OCI-LY7 (cell line): ENCODE measurements at regions not wholly inside any gene's neighbourhood (a gene's known extent, or its start where the extent isn't known, plus 50 kb on each side); places are given as distances from the start of the nearest gene placed in this dataset.

ENCODE experiments used
- EZH2phosphoT487 ChIP-seq: fragments of 200-600 bp; sonication (generic); IDR thresholded peaks from 2 replicates; pipeline ENCODE4 v1.6.1; 2018; ENCODE audit warnings: low read depth, borderline replicate concordance, mild to moderate bottlenecking, mixed run types, antibody characterized with exemption, low read length, moderate library complexity, mixed read lengths
- TF ChIP-seq, protein P1 (sequence below): fragments of 200-600 bp; sonication (generic); conservative IDR thresholded peaks from 2 replicates; pipeline ENCODE4 v1.5.1; 2014; ENCODE audit warnings: mild to moderate bottlenecking, antibody characterized with exemption, low read length, moderate library complexity, mixed read lengths

DNA sequence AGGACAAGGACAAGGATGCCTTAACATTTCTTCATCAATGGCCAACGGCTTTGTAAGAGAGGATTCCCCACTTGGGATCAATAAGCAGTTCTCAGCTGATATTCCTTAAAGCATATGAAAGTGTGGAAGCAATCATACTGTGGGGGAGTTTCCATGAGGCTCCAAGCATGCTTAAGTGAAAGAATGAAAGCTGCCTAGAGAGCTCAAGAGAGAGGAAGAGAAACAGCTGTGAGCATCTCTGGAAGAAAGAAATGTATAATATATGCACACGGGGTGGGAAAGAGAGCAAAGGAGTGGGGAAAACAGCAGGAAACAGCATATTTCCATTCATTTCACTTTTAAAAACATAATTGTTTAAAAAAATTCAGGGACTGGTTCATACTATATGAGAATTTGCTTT, 94.7 kb upstream of the WARS2 start:
- TF ChIP-seq, protein P1, sequence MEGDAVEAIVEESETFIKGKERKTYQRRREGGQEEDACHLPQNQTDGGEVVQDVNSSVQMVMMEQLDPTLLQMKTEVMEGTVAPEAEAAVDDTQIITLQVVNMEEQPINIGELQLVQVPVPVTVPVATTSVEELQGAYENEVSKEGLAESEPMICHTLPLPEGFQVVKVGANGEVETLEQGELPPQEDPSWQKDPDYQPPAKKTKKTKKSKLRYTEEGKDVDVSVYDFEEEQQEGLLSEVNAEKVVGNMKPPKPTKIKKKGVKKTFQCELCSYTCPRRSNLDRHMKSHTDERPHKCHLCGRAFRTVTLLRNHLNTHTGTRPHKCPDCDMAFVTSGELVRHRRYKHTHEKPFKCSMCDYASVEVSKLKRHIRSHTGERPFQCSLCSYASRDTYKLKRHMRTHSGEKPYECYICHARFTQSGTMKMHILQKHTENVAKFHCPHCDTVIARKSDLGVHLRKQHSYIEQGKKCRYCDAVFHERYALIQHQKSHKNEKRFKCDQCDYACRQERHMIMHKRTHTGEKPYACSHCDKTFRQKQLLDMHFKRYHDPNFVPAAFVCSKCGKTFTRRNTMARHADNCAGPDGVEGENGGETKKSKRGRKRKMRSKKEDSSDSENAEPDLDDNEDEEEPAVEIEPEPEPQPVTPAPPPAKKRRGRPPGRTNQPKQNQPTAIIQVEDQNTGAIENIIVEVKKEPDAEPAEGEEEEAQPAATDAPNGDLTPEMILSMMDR: no peak
- no peak for TF ChIP-seq EZH2phosphoT487
